Left kidney (tissue), 1 donor: ENCODE measurements at regions not wholly inside any gene's neighbourhood (a gene's known extent, or its start where the extent isn't known, plus 50 kb on each side); places are given as distances from the start of the nearest gene placed in this dataset.
A peak's percentile ranks its signal among the peaks of the same experiment; 100 is the strongest.

Experiments used
- DNase-seq: peaks from one replicate; pipeline ENCODE4 v3.0.0-alpha.2; 2013

DNA sequence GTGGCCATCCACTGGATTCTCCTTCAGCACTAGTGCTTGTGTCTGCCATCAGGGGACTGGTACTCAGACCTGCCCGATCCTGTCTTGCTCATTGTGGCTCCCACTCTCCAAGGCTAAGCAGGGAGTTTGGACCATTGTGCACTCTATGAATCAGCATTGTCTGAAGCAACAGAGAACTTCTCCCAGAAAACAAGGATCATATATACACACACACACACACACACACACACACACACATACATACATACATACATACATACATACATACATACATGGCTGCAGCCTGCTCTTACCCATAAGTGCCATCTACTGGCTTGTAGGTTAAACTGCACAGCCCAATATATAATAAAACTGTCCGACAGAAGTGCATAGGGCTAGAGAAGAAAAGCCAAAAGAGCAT lies 345.3 kb upstream of the LCORL start:
- DNase-seq: peak; percentile 19

DNA sequence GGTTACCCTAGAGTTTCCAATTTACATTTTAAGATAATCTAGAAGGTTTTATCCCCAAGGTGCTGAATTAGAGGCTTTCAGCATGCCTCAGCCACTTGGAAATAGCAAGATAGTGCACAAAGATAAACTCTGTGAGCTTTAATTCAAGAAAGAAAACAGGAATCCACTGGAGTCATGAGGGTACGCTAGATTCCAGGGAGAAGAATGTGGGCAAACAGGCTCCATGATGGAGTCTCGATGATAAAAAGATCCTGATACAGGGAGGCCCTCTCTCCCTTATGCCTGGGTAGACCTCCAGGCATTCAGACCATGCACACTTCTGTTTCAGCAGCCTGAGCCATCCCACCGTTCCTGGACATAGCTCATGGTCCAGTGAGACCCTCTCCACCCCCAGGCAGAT lies 344.6 kb upstream of the LCORL start:
- no peak for DNase-seq

- no peak for DNase-seq
Measured at GRCh38 chr4:18343581-18343980, 322.0 kb upstream of the LCORL start.

DNA sequence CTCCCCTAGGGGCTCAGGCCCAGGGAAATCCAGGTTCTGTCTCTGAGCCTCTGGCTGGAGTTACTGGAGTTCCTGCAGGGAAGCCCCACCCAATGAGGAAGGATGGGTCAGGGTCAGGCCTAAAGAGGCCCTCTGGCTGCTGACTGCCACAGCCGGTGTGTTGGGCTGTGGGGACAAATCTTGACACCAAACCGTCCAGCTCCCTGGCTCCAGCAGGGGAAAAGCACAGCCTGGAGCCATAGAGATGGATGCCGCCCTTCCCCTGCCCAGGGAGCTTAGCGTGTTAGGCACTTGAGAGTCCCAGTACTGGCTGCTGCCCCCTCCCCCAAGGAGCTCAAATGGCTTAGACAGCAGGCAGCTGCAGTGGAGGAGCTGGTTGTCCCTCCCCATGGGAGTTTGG lies 321.3 kb upstream of the LCORL start:
- DNase-seq: no peak

GRCh38 chr4:18321956-18322530 lies 300.5 kb upstream of the LCORL start:
- DNase-seq: no peak

DNA sequence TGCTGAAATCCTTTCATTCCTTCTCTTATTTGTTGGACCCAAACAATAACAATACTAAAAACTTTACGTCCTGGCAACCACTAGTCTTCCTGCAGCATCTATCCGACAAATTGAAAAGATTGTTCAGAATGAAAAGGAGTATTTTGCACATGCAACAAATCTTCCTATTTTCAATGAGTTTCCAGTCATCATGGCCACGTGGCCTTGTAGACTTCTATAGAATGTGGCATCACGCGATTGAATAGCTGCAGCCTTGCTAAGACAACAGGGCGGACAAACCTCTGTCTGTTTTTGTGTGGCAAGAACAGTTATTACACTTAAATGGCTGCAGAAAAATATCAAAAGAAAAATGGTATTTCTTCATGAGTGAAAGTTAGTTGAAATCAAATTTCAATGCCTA lies 297.9 kb upstream of the LCORL start:
- no peak for DNase-seq

- peak; percentile 17 for DNase-seq
Measured at GRCh38 chr4:18318682-18319388, 297.3 kb upstream of the LCORL start.

DNA sequence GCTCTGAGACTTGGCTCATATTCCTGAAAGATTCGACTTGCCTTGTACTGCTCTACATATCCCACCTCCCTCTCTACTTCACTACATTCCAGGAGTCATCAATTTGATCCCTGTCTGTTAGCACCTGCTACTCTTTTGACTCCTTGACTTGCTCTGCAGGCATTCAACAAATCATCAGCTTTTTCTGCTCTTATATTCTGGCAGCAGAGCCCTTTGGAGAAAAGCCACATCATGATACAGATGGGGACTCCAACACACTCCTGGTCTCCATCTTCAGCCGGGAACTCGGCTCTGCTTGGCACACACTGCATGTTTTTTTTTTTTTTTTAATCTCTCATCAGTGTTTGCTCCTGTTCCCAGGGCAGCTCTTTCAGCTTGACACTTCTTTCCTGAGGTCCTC lies 293.2 kb upstream of the LCORL start:
- DNase-seq: no peak

GRCh38 chr4:18297684-18298083 lies 276.1 kb upstream of the LCORL start:
- DNase-seq: no peak

GRCh38 chr4:18296411-18296810 lies 274.9 kb upstream of the LCORL start:
- DNase-seq: no peak

- DNase-seq: no peak
Measured at GRCh38 chr4:18294846-18295245, 273.3 kb upstream of the LCORL start.

GRCh38 chr4:18294021-18294420 lies 272.5 kb upstream of the LCORL start:
- no peak for DNase-seq

DNA sequence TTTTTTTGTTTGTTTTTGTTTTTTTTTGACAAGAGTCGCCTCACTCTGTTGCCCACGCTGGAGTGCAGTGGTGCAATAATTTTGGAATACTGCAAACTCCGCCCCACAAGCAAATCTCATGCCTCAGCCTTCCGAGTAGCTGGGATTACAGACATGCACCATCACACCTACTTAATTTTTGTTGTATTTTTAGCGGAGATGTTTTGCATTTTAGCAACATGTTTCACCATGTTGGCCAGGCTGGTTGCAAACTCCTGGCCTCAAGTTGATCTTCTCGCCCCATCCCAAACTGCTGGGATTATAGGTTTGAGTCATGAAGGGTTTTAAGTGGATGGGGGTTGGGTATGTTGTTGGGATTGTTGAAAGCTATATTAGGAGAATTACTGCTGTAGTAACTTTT lies 270.9 kb upstream of the LCORL start:
- DNase-seq: no peak

DNA sequence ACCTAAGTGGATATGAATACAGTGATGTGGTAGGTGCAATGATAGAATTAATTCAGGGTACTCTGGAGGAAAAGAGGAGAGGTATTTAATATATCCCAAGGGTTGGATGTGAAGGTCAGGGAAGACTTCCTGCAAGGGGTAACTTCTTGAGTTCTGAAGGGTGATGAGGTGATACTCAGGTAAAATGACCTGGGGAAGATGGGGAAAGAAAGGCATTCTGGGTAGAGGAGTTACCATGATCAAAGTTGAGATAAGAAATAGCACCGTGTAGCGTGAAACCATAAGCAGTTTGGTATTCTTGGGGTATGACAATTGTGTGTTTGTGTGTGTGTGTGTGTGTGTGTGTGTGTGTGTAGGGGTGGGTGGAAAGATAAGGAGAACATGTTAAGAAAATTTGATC lies 270.4 kb upstream of the LCORL start:
- no peak for DNase-seq

DNA sequence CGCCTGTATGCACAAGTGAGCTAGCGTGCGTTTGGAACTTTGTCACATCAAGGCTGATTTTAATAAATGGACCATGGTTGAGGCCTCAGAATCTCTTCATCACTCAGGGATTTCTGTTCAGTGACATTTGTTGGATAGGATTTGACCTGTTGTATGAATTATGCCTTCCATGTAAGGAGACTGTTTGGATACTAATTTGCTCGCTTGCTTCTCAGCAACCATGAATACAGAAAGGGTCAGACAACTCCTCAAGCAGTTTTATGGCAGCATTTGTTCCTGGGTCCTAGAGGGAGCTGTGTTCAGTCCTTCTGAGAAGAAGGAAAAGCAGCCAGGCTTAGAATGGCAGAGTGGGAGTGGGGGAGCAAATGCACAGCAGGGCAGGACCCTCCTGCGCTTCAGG lies 269.7 kb upstream of the LCORL start:
- DNase-seq: no peak

DNA sequence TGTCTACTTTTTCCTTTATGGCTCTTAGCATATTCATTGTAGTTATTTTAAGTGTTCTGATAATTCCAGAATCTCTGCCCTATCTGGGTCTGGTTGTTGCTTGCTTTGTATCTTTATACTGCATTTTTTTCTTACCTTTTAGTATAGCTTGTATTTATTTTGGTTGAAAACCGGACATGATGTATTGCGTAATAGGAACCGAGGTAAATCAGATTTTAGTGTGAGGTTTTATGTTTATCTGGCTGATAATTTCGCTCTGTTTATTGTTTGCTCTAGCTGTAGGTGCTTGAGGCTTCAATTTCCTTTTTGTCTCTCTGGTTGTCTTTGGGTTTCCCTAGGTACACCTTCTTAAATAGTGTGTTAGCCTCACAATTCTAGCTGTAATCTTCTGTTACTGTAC lies 263.8 kb upstream of the LCORL start:
- no peak for DNase-seq

- DNase-seq: no peak
Measured at GRCh38 chr4:18278244-18278643, 256.7 kb upstream of the LCORL start.

DNA sequence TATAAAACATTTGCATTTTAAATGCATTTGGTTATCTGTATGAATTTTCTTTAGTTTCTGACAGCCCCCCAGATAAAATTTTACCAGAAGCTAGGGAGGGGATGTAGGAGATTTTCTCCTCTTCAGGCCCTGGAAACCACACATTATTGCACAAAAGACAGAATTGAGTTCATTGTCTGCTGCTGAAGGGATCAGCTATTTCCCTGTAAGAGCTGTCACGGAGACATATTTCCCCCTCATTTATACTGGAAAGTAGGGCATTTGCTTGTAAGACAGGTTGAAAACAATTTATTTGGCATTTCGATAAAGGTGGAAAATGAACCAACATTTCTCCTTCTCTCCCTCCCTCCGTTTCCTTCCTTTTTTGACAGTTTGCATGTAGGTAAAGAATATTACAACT lies 241.3 kb upstream of the LCORL start:
- no peak for DNase-seq

GRCh38 chr4:18252052-18252451 lies 230.5 kb upstream of the LCORL start:
- DNase-seq: no peak

GRCh38 chr4:18250564-18250963 lies 229.0 kb upstream of the LCORL start:
- DNase-seq: no peak

- DNase-seq: no peak
Measured at GRCh38 chr4:18248611-18249010, 227.1 kb upstream of the LCORL start.

DNA sequence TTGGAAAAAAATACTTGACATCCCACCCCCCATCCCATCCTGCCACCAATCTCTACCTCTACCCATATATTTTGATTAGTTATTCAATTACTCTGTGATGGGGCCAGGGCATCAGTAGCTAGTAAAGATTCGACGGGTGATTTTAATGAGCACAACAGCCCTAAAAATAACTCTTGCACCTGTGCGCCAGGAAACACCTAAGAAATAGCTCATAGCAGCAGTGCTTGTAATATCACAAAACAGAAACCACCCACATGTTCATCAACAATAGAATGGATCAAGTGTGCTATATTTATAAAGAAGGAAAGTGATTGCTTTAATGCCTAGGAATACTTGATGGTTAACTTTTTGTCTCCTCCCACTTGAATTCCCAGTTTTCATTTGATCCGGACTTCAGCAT lies 225.6 kb upstream of the LCORL start:
- no peak for DNase-seq

DNA sequence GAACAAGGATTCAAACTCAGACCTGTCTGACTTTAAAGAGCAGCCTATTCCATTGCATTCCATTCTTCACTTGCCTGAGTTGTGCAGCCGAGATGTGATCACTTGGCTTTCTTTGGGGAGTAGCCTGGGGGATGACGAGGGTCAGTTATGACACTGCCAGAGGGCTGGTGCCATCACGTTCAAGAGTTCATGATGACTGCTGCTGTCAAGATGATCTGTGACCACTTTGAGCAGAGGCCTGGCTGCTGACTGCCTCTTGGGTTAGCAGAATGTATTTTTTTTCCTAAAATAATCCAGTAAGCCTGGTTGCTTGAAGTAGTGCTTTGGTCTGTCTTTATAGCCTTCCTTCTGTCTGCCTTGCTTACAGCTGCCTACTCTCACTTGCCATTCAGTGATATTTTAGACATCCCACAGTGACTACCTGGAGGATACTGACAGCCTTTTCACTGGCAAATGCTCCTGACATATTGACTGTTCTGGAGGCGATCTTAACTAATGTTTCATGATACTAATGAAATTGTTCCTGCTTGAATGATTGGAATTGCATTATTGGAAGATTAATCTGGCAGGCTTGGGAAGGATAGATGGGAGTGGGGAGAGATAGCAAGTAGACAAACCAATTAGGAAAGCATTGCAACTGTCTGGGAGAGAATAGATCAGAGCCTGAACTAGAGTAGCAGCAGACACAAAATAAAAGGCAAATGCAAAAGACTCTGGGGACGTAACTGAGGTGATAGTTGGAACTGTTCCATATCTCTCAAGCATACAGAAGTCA lies 221.6 kb upstream of the LCORL start:
- no peak for DNase-seq

DNA sequence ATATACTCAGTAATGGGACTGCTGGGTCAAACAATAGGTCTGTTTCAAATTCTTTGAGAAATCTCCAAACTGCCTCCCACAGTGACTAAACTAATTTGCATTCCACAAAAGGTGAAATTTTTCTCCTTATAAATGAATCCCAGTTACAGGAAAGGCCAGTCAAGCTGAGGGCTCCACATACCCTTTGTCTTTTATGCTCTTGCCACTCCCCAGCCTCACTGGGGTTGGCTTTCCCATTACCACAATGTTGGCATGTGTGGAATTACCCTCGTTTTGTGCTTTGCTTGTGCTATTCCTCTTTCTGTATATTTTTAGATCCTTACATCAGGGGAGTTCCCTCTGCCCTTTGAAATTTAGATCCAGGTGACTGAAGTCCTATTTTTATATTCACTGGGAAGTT lies 220.2 kb upstream of the LCORL start:
- DNase-seq: no peak
